CD4-positive, alpha-beta memory T cell (primary cell): ENCODE measurements at regions not wholly inside any gene's neighbourhood (a gene's known extent, or its start where the extent isn't known, plus 50 kb on each side); places are given as distances from the start of the nearest gene placed in this dataset.
"Not testable (repeated sequence)": the region's sequence is repeated elsewhere in the genome, so short reads cannot be mapped to it uniquely, and the experiment has no call there.

Experiments
- CTCF ChIA-PET: fragments of 350-600 bp; sonication (Branson Sonifier 250); formaldehyde crosslinking; loops from one replicate; lab custom pipeline; 2021; ENCODE audit warnings: inconsistent platforms; ENCODE audit not compliant: partially characterized antibody; lab: Charles Lee
- POLR2A ChIA-PET: fragments of 350-600 bp; sonication (Branson Sonifier 250); formaldehyde crosslinking; loops from one replicate; lab custom pipeline; 2021; ENCODE audit not compliant: partially characterized antibody; lab: Charles Lee
- DNase-seq, 5 donors: peaks; one replicate each; pipeline versions ENCODE4 v3.0.0 to v3.0.0-alpha.2; 2020 to 2022; ENCODE audit warnings: mixed read lengths in 1 of 5
- H3K27ac ChIP-seq: one replicate; pipeline ENCODE4 v1.7.0; 2013; ENCODE audit warnings: low read depth, low read length
- H3K27me3 ChIP-seq: 2 replicates; pipeline ENCODE4 v1.7.0; 2013; ENCODE audit warnings: mild to moderate bottlenecking, low read length, moderate library complexity; ENCODE audit not compliant: insufficient read depth
- H3K36me3 ChIP-seq: 2 replicates; pipeline ENCODE4 v1.7.0; 2013; ENCODE audit warnings: mild to moderate bottlenecking, low read length, moderate library complexity; ENCODE audit not compliant: insufficient read depth
- H3K4me1 ChIP-seq: 2 replicates; pipeline ENCODE4 v1.7.0; 2013; ENCODE audit warnings: mild to moderate bottlenecking, low read length, moderate library complexity; ENCODE audit not compliant: insufficient read depth
- H3K4me3 ChIP-seq, 2 donors: one replicate each; pipeline ENCODE4 v1.7.0; 2013; ENCODE audit warnings: low read length in 2 of 2, mild to moderate bottlenecking in 1 of 2
- H3K9me3 ChIP-seq, 2 donors: one replicate each; pipeline ENCODE4 v1.7.0; 2013; ENCODE audit warnings: low read length in 2 of 2, control low read depth in 1 of 2; ENCODE audit not compliant: control insufficient read depth in 1 of 2
- H3K27ac Mint-ChIP-seq, 7 donors: one replicate each; pipeline ENCODE4 v1.8.0; 2020 to 2021; ENCODE audit warnings: mixed read lengths in 7 of 7, mild to moderate bottlenecking in 6 of 7, inconsistent platforms in 3 of 7, moderate library complexity in 3 of 7
- H3K27me3 Mint-ChIP-seq, 2 donors: one replicate each; pipeline ENCODE4 v1.8.0; 2020 to 2021; ENCODE audit warnings: mixed read lengths in 2 of 2
- H3K36me3 Mint-ChIP-seq, 2 donors: one replicate each; pipeline ENCODE4 v1.8.0; 2020 to 2021; ENCODE audit warnings: mixed read lengths in 2 of 2, inconsistent platforms in 1 of 2, mild to moderate bottlenecking in 1 of 2
- H3K4me1 Mint-ChIP-seq, 4 donors: one replicate each; pipeline ENCODE4 v1.8.0; 2020 to 2021; ENCODE audit warnings: mixed read lengths in 4 of 4, mild to moderate bottlenecking in 1 of 4
- H3K4me3 Mint-ChIP-seq, 8 donors: one replicate each; pipeline ENCODE4 v1.8.0; 2020 to 2021; ENCODE audit warnings: mixed read lengths in 8 of 8, mild to moderate bottlenecking in 7 of 8, moderate library complexity in 6 of 8, inconsistent platforms in 3 of 8
- H3K9me3 Mint-ChIP-seq, 8 donors: one replicate each; pipeline ENCODE4 v1.8.0; 2020 to 2021; ENCODE audit warnings: mixed read lengths in 8 of 8, mild to moderate bottlenecking in 5 of 8, inconsistent platforms in 3 of 8, moderate library complexity in 1 of 8
- intact Hi-C: fragments of 100-400 bp; cut with micrococcal nuclease; formaldehyde crosslinking; loops from one replicate; pipeline ENCODE4 v1.15.1; 2023

- intact Hi-C loops: no loop called here
- H3K4me1 Mint-ChIP-seq: no peaks in the 10 kb centered on the region
- no peak overlapping the region for H3K27ac ChIP-seq
- ChIA-PET CTCF (no interaction called here), POLR2A (no interaction called here)
- H3K27me3 ChIP-seq: peaks cover 6% of the 10 kb centered on the region
- no peak overlapping the region for H3K4me3 Mint-ChIP-seq
- H3K27ac Mint-ChIP-seq: no peak overlapping the region
- DNase-seq: no peak
- no peaks in the 10 kb centered on the region for H3K4me1 ChIP-seq
- peaks cover 5 to 6% of the 10 kb centered on the region in 2 donors for H3K27me3 Mint-ChIP-seq
- no peaks in the 10 kb centered on the region for H3K36me3 ChIP-seq
- H3K9me3 Mint-ChIP-seq: peaks cover 0 to 9% (median 0%) of the 10 kb centered on the region in 8 donors
- H3K9me3 ChIP-seq: no peaks in the 10 kb centered on the region
- H3K4me3 ChIP-seq: no peak overlapping the region
- H3K36me3 Mint-ChIP-seq: no peaks in the 10 kb centered on the region
These were observed 89.0 kb upstream of the STOX2 start for GRCh38 chr4:183816077-183816476.

GRCh38 chr4:183816882-183817509 lies 88.1 kb upstream of the STOX2 start:
- Mint-ChIP-seq H3K36me3 (no peaks in the 10 kb centered on the region), H3K27ac (no peak overlapping the region), H3K4me1 (no peaks in the 10 kb centered on the region), H3K4me3 (no peak overlapping the region), H3K27me3 (peaks cover 5% of the 10 kb centered on the region in 2 donors), H3K9me3 (peaks cover 0 to 9% (median 0%) of the 10 kb centered on the region in 8 donors)
- intact Hi-C loops: no loop called here
- H3K36me3 ChIP-seq: no peaks in the 10 kb centered on the region
- POLR2A ChIA-PET: no interaction called here
- H3K9me3 ChIP-seq: no peaks in the 10 kb centered on the region
- H3K27ac ChIP-seq: no peak overlapping the region
- CTCF ChIA-PET: no interaction called here
- no peaks in the 10 kb centered on the region for H3K4me1 ChIP-seq
- DNase-seq: no peak
- no peak overlapping the region for H3K4me3 ChIP-seq
- H3K27me3 ChIP-seq: peaks cover 6% of the 10 kb centered on the region

- H3K4me1 Mint-ChIP-seq, H3K9me3 ChIP-seq, intact Hi-C loops, H3K27me3 Mint-ChIP-seq, H3K36me3 Mint-ChIP-seq, DNase-seq, H3K27me3 ChIP-seq, H3K4me3 Mint-ChIP-seq, H3K9me3 Mint-ChIP-seq, POLR2A ChIA-PET, H3K4me3 ChIP-seq, H3K4me1 ChIP-seq, H3K27ac ChIP-seq, H3K36me3 ChIP-seq, H3K27ac Mint-ChIP-seq, CTCF ChIA-PET: not testable (repeated sequence)
These were observed 86.5 kb upstream of the STOX2 start for GRCh38 chr4:183818591-183818990.

- Histone ChIP-seq H3K4me1 (no peaks in the 10 kb centered on the region), H3K27ac (no peak overlapping the region), H3K36me3 (no peaks in the 10 kb centered on the region), H3K4me3 (no peak overlapping the region), H3K27me3 (no peaks in the 10 kb centered on the region), H3K9me3 (no peaks in the 10 kb centered on the region)
- peaks cover 0 to 9% (median 0%) of the 10 kb centered on the region in 8 donors for H3K9me3 Mint-ChIP-seq
- no peak overlapping the region for H3K4me3 Mint-ChIP-seq
- H3K36me3 Mint-ChIP-seq: no peaks in the 10 kb centered on the region
- DNase-seq: no peak
- H3K4me1 Mint-ChIP-seq: no peaks in the 10 kb centered on the region
- ChIA-PET CTCF (no interaction called here), POLR2A (no interaction called here)
- peaks cover under 1 to 6% of the 10 kb centered on the region in 2 donors for H3K27me3 Mint-ChIP-seq
- intact Hi-C loops: no loop called here
- H3K27ac Mint-ChIP-seq: peak overlapping the region in 1 of 7 donors; percentile 66
These were observed 83.8 kb upstream of the STOX2 start for GRCh38 chr4:183821076-183821853.

- H3K27ac ChIP-seq: no peak overlapping the region
- peaks cover 8% of the 10 kb centered on the region for H3K4me1 ChIP-seq
- Mint-ChIP-seq H3K9me3 (peaks cover 0 to 2% (median 0%) of the 10 kb centered on the region in 8 donors), H3K27ac (no peak overlapping the region), H3K27me3 (peaks cover 0 to 8% of the 10 kb centered on the region in 2 donors), H3K36me3 (no peaks in the 10 kb centered on the region), H3K4me1 (peaks cover 5 to 7% (median 7%) of the 10 kb centered on the region in 4 donors), H3K4me3 (no peak overlapping the region)
- intact Hi-C loops: no loop called here
- no peak overlapping the region for H3K4me3 ChIP-seq
- no peaks in the 10 kb centered on the region for H3K36me3 ChIP-seq
- POLR2A ChIA-PET: no interaction called here
- H3K27me3 ChIP-seq: no peaks in the 10 kb centered on the region
- H3K9me3 ChIP-seq: no peaks in the 10 kb centered on the region
- no peak for DNase-seq
- CTCF ChIA-PET: no interaction called here
These were observed 81.7 kb upstream of the STOX2 start for GRCh38 chr4:183823434-183823833.

GRCh38 chr4:183825346-183825745 lies 79.8 kb upstream of the STOX2 start:
- Histone ChIP-seq H3K27me3 (no peaks in the 10 kb centered on the region), H3K9me3 (no peaks in the 10 kb centered on the region), H3K36me3 (no peaks in the 10 kb centered on the region), H3K4me1 (peaks cover 12% of the 10 kb centered on the region), H3K27ac (no peak overlapping the region), H3K4me3 (no peak overlapping the region)
- Mint-ChIP-seq H3K9me3 (peaks cover 0 to 2% (median 0%) of the 10 kb centered on the region in 8 donors), H3K36me3 (no peaks in the 10 kb centered on the region), H3K4me3 (no peak overlapping the region), H3K27ac (peak overlapping the region in 1 of 7 donors; percentile 36), H3K27me3 (peaks cover 0 to 8% of the 10 kb centered on the region in 2 donors), H3K4me1 (peaks cover 5 to 14% (median 10%) of the 10 kb centered on the region in 4 donors)
- POLR2A ChIA-PET: no interaction called here
- intact Hi-C loops: no loop called here
- CTCF ChIA-PET: no interaction called here
- DNase-seq: no peak

GRCh38 chr4:183826461-183826860 lies 78.6 kb upstream of the STOX2 start:
- CTCF ChIA-PET: interaction anchor here (1.1 kb wide), 1 partner anchor 14 kb away, joined by 3 read pairs; no protein-coding TSS in a partner anchor
- POLR2A ChIA-PET: no interaction called here
- H3K4me1 ChIP-seq: peaks cover 12% of the 10 kb centered on the region
- no peaks in the 10 kb centered on the region for H3K27me3 ChIP-seq
- no peaks in the 10 kb centered on the region for H3K9me3 Mint-ChIP-seq
- H3K9me3 ChIP-seq: no peaks in the 10 kb centered on the region
- H3K27ac Mint-ChIP-seq: no peak overlapping the region
- H3K4me3 ChIP-seq: no peak overlapping the region
- no peak overlapping the region for H3K4me3 Mint-ChIP-seq
- intact Hi-C loops: no loop called here
- DNase-seq: no peak
- peaks cover 5 to 14% (median 10%) of the 10 kb centered on the region in 4 donors for H3K4me1 Mint-ChIP-seq
- H3K27ac ChIP-seq: no peak overlapping the region
- H3K27me3 Mint-ChIP-seq: peaks cover 0 to 8% of the 10 kb centered on the region in 2 donors
- no peaks in the 10 kb centered on the region for H3K36me3 ChIP-seq
- H3K36me3 Mint-ChIP-seq: no peaks in the 10 kb centered on the region
